Cardiac fibroblast (primary cell): ENCODE measurements at regions not wholly inside any gene's neighbourhood (a gene's known extent, or its start where the extent isn't known, plus 50 kb on each side); places are given as distances from the start of the nearest gene placed in this dataset.

Experiments
- DNase-seq, 2 donors: peaks; one replicate each; pipeline versions ENCODE4 v3.0.0 to v3.0.0-alpha.2; 2010; ENCODE audit warnings: low read depth in 2 of 2
- H3K4me3 ChIP-seq, 2 donors: replicated peaks in 1 of 2; 1 replicate in 1 of 2; 2 replicates in 1 of 2; pipeline ENCODE4 v1.5.1; 2011; ENCODE audit warnings: low read depth in 2 of 2, low read length in 2 of 2, mild to moderate bottlenecking in 2 of 2, moderate library complexity in 1 of 2
- CTCF ChIP-seq: IDR thresholded peaks from one replicate; pipeline ENCODE4 v1.5.1; 2011; ENCODE audit warnings: low read depth, mild to moderate bottlenecking, low read length, inconsistent platforms

- no peak for TF ChIP-seq CTCF
- DNase-seq = no peak
Measured at GRCh38 chr2:48109491-48110204, 203.3 kb upstream of the FBXO11 start.

GRCh38 chr2:48110492-48110891 lies 204.0 kb upstream of the FOXN2 start:
- DNase-seq = no peak
- no peak overlapping the region for H3K4me3 ChIP-seq
- no peak for TF ChIP-seq CTCF

More at GRCh38 chr2:48109491-48110204, 203.3 kb upstream of the FBXO11 start:
- H3K4me3 ChIP-seq = no peak overlapping the region

- no peak overlapping the region for H3K4me3 ChIP-seq
- TF ChIP-seq CTCF = no peak
- peak; percentile 52 to 92 for DNase-seq
Measured at GRCh38 chr2:48112911-48113680, 201.4 kb upstream of the FOXN2 start.

- H3K4me3 ChIP-seq = no peak overlapping the region
- TF ChIP-seq CTCF = no peak
- DNase-seq = no peak
Measured at GRCh38 chr2:48113767-48114166, 200.7 kb upstream of the FOXN2 start.

GRCh38 chr2:48114256-48114655 lies 200.2 kb upstream of the FOXN2 start:
- TF ChIP-seq CTCF = no peak
- no peak overlapping the region for H3K4me3 ChIP-seq
- DNase-seq = peak; percentile 81 to 88

- H3K4me3 ChIP-seq = no peak overlapping the region
- no peak for DNase-seq
- no peak for TF ChIP-seq CTCF
Measured at GRCh38 chr2:48116497-48116896, 198.0 kb upstream of the FOXN2 start.
